ENCODE measurements at regions not wholly inside any gene's neighbourhood (a gene's known extent, or its start where the extent isn't known, plus 50 kb on each side); places are given as distances from the start of the nearest gene placed in this dataset.

DNA sequence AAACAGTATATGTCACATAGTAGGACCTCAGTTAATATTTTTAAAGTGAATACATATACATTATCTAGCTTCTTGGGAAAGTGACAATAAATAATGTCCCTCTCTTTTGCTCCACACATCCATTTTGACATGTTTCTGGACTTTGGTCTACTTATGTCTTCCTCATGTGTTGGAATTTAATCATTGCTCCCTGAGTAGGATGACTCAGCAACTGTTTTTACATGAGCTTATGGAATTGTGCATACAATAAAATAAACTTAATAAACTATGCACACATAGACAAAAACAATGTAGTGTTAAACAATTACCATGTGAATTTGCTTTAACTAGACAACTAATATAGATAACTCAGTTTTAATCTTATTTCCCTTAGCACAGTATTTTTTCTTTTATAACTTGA lies 503.8 kb downstream of the TFAP2B start:
- no peak for DNase-seq (ENCODE audit: low read depth)

DNA sequence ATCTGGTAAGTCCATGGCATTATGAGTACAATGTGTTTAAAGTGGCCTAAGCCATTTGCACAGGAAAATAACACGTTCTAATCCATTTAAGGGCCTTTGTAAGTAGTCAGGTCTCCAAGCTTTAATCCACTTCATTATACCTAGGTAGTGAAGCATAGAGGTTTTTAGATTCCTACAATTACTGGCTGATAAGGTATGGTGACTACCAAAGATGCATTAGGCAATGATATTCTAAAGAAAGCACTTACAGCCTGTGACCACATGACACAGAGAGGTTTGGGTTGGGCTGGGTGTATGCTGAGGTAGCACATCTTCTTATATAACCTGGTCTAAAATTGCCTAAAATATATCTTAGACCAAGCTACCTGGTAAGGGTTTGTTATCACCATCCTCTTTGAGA lies 504.4 kb downstream of the TFAP2B start:
- no peak for DNase-seq (ENCODE audit: low read depth)

DNA sequence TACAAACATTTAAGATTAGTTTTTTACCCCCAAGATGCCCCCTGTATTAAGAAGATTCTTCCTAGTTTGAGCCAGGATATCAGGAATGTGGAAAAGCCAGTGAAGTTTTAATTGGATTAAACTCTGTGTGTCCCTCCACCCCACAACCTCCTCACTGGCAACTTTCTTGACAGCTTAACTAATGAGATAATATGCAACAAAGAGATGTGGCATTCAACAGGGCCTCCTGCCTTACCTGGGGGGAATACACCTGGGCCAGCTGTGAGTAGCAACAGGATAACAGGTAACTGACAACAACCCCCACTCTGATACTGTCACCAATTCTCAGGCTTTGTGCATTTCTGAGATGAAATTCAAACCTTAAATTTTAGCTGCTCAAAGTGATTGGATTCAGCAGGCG lies 512.3 kb downstream of the TFAP2B start:
- no peak for DNase-seq (ENCODE audit: low read depth)

DNA sequence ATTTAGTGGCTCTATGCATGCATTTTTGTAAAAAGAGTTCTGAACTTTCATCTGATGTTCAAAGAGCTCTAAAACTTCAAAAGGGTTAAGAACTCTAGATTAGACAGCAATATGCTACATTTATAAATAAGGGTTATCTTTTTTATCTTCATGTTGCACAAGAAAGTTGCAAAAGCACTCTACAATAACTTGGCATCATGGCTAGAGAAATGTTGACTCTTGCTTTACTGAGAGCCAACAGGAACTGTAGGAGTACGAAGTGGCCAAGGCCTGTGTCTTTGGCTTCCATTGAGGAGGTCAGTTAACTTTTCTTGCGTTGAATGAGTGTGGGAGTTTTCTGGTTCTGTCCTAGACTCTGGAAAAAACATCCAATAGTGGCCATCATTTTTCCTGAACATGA lies 516.9 kb downstream of the TFAP2B start:
- no peak for DNase-seq (ENCODE audit: low read depth)

DNA sequence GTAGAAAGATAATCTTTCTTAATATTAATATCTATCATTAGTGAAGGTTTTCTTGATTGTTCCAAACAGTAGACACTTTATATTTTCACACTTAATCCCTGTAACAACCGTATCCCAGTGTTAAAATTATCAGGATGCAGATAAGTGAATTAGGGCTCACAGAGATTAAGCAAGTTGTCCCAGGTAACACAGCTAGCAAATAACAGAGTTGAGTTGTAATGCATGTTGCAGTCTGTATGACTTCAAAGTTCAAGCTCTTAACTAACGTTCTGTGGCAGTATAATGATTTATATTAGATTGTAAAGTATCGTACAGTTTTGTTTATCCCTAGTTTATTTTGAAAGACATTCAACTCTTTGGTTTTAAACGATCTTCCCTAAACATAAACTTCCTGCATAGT lies 517.5 kb downstream of the TFAP2B start:
- no peak for DNase-seq (ENCODE audit: low read depth)

DNA sequence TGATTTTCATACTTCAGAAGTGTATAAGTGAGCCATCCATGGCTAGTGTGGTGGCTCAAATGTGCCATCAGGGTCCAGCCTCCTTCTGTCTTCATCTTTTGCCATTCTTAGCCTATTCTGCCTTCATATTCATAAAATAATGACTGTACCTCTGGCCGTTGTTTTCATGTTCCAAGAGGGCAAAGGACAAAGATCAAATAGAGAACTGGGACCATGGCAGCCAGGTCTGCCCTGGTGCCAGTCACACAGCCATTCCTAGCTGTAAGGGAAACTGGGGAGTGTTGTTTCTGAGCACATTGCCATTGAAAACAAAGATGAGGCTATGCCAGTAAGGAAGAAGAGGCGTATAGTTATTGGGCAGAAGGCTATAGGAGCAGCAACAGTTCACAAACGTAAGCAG lies 518.6 kb downstream of the TFAP2B start:
- no peak for DNase-seq (ENCODE audit: low read depth)

DNA sequence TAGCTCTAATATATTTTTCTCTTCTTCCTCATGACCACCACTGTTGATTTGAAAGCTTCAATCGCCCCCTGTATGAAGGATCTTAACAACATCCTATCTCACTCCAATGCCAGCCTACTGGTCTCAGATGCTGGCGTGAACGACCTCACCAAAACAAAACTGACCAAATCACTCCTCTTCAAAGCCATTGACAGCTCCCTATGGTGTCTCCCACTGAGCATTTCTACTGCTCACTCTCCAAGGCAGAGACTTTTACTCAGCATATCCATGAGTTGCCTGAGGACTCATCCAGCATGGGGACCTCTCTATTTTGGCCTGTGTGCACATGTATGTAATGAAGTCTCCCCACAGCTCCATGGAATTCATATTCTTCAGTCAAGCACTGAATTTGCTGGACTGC lies 520.4 kb downstream of the TFAP2B start:
- no peak for DNase-seq (ENCODE audit: low read depth)

DNA sequence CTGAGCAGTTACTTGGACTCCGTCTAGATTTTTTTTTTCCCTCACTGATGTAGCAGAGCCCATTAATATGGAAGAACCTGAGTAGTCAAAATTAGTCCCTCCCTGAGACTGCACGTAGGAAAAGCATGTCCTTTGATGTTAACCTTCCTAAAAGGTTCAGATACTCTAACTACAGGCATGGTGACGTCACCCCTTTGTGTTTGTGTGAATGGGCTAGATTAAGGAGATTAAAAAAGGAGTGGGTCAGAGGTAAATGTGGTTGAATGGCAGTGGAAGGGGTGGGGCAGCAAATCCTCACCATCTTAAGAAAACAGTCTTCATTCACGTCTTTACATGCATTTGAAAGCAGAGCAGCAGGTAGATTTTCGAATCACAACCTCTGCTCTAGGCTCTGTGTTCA lies 521.1 kb downstream of the TFAP2B start:
- no peak for DNase-seq (ENCODE audit: low read depth)

DNA sequence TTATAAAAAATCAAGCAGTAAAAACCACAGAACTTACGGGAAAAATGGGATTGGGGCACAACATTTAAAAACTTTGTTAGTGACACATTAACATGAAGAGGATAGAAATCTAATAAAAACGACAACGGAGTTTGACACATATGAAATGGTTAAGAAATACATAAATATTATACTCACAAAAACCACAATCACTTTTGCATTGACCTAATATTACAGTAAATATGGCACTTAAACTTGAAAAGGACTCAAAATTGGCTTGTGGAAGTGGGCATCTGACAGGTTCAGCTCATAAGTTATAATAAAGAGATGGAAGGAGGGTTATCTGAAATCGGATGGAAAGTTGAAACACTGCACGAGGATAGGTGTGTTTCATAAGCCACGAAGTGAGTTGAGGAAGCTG lies 523.7 kb downstream of the TFAP2B start:
- DNase-seq (ENCODE audit: low read depth) = no peak

DNA sequence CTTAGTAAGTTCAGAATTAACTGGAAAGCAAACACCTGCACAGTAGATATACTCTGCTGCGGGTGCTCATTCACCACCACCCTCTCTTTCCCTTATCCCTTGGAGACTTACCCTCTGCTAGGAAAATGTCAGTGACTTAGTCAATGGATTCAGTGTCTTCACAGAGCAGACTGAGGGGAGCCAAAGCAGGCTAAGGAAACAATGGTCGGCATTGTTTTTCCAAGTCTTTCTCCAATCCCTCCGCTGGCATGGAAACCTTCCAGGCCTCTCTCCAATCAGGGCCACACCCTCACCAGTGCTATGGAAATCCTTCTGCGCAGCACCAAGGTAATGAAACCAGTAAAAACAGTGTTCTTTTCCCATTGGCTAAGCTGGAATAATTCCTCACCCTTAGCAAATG lies 531.2 kb downstream of the TFAP2B start:
- DNase-seq (ENCODE audit: low read depth) = no peak

DNA sequence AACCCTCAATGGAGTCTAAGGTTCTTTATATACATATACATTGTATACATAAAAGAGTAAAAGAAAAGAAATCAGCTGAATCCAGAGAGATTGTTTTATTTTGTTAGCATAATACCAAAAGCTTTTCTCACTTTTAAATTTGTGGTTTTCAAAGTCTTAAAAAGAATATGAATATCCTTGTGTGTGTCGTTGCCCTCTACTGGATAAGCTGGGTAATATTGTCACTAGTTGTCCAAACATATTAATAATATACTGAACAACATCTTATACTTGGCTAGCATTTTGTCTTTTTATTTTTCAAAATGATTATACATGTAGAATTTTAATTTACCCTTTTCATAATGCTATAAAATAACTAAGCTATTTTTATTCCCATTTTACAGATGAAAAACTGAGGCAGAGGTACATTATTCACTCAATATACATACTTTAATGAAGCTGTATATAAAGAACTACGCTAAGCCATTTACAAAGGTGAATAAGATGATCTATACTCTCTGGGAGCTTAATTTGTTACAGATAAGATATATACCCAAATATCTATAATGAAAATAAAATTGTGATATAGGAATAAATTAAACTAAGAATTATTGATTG lies 531.7 kb downstream of the TFAP2B start:
- no peak for DNase-seq (ENCODE audit: low read depth)

DNA sequence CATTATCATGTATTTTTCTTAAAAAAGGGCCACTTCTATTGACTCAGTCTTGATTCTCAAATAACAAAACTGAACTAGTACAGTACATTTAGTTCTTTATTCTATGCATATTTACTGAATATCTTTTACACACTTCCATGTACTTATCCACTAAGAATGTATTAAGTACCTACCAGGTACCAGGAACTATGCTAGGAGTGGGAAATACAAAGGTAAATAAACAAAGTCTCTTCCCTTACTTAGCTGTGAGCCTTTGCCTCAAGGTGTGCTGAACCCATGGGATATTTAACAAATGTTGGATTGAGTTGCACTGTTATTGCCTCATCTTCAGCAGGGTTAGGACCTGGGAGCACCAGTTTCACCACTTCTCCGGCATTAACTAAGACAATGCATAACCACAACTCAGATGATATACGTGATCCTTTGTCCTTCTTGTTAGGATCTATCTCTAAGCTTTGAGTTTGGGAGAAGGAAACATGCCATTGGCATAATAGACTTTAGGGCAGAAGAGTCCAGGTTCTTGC lies 533.9 kb downstream of the TFAP2B start:
- DNase-seq (ENCODE audit: low read depth) = no peak

DNA sequence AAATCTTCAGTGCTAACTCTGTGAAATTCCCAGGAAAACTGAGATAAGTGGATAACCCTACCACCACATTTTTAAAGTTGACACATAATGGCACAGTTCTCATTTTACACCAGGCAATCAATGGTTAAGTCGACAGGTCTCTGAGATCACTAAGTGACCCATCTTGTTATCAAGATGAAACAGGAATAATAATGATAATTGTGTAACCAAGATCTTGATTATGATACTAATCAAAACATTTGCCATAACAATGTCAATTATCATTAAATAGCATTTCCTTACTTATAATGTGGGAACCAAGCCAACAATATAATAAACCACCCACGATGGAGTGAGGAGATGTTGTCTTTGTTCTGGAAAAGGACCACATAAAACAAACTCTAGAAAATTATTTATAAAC lies 541.6 kb downstream of the TFAP2B start:
- DNase-seq (ENCODE audit: low read depth) = no peak

DNA sequence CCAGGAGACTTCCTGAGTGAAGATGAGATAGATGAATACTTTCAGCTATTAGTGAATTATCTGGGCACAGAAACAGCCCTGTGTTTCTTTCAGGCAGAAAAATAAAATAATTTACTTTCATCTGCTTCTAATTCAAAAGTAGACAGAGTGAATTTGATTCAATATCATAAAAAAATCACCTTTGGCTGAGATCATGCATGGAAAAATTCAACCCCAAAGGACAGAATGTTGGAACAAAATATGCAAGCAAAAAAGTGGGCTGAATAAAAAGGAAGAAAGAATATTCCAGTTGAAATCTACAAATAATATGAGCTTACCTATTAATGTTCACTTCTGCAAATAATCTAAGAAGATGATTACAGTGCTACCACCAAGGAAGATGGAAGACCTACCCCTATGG lies 546.9 kb downstream of the TFAP2B start:
- DNase-seq (ENCODE audit: low read depth) = no peak

DNA sequence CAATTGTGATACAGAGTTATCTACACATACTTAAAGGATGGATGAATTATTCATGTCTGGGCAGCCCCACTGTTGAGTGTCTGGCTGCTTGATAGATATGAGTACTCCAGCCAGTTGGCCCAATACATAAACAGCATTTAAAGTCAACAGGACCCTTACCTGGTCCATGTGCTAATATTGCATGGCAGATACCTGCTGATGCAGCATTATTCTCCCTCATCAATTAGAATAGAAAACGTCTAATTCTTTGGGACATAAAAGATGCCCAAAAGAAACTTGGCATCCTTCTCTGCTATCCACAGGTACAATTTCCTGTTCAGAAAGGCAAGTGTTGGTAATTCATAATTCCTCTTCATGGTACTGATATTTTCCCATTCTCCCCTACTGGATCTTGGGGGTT lies 550.8 kb downstream of the TFAP2B start:
- no peak for DNase-seq (ENCODE audit: low read depth)

DNA sequence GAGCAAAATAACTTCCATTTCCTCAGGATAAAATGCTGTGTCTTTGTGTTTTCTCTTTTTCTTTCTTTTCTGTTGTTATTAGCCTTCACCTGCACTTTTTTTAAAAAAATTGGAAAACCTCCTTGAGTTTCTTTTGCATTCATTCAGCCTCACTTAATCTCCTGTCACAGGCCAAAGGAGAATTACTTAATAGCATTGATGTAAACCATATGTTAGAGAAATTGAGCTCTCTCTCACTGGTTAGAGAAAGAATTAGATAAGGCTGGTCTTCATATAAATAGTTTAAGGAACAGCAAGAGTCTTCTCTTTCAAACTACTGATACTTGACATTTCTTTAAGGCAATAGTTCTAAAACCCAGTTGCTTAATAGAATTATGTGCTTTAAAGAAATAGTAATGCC lies 564.2 kb downstream of the TFAP2B start:
- no peak for DNase-seq (ENCODE audit: low read depth)

DNA sequence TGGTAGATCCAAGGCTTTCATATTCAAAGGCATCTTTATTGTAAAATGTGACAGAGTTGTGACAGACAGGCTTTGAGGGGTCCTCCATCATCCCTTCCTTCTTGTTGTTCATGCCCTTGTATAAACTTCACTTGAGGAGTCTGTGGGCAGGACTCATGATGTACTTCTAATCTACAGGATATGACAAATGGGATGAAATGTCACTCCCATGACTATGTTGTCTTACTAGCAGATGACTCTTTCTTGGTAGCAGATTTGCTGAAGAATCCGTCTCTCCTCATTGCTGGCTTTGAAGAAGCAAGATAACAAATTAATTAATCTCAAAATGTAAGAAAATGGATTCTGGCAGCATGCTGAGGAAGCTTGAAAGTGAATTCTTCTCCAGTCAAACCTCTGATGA lies 566.1 kb downstream of the TFAP2B start:
- DNase-seq (ENCODE audit: low read depth) = no peak

DNA sequence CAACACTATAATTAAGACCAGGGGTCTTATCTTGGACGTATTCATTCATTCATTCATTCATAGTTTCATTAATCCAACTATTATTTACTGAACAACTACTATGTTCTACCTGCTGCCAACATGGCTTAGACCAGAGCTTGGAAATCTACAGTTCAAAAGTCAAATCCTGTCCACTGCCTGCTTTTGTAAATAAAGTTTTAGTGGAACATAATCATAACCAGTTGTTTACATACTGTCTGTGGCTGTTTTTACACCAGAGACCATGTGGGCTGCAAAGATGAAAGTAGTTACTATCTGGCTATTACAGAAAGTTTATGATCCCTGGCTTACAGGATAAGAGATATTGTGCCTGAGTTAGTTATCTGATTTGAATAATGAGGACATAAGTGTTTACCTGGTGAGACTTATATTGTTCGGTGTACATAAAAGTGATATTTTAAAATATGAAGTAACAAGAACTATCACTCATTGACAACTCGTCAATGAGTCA lies 567.7 kb downstream of the TFAP2B start:
- no peak for DNase-seq (ENCODE audit: low read depth)

DNA sequence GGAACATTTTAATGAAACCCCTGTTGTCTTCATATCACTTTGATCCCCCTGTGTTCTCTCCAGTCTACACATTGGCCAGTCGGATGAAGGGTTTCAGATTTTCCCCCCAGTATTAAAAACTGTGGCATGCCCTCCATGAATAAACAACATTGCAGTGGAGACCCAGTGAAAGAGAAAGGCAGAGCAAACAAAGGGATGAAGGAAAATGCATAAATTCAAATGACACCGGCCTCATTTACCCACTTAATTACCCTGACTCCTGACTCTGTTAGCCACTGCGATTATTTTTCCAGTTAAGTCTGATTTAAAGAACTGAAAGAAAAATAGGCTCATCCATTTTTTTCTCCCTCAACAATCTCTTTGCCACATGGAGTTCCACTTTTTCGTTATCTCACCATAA lies 569.2 kb downstream of the TFAP2B start:
- DNase-seq (ENCODE audit: low read depth) = no peak

DNA sequence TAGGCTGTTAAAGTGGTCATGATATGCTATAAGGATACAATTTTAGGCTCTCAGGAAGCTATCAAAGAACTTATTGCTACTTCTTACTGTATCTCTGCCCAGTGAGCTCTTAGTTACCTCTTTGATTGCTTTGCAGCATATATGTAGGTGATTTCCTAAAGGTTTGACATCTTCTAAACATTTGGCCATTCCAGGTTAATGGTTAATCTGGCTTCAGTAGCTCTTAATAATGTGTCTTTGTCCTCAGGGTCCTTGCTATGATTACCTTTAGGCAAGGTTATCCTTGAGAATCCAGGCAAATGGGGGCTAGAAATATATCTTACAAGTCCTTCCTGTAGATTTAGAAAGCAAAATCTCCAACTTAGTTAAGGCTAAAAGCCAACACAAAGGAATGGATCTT lies 575.4 kb downstream of the TFAP2B start:
- DNase-seq (ENCODE audit: low read depth) = no peak

DNA sequence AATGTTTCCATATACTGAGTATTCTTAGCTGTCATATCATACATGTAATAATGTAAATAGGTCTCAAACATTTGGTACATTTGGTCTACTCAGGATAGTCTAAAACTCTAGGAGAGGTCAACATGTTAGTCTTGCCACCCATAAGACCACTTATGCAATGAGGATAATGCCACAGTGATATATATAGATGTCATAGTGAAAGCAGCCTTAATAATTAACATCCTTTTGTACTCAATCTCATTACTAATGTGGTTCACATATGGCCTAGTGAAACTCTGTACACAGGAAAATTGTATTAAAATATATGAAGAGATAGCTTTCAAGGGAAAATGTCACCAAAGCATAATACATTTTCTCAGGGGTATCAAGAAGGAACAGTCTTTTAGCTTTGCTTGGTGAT lies 577.9 kb downstream of the TFAP2B start:
- DNase-seq (ENCODE audit: low read depth) = no peak

DNA sequence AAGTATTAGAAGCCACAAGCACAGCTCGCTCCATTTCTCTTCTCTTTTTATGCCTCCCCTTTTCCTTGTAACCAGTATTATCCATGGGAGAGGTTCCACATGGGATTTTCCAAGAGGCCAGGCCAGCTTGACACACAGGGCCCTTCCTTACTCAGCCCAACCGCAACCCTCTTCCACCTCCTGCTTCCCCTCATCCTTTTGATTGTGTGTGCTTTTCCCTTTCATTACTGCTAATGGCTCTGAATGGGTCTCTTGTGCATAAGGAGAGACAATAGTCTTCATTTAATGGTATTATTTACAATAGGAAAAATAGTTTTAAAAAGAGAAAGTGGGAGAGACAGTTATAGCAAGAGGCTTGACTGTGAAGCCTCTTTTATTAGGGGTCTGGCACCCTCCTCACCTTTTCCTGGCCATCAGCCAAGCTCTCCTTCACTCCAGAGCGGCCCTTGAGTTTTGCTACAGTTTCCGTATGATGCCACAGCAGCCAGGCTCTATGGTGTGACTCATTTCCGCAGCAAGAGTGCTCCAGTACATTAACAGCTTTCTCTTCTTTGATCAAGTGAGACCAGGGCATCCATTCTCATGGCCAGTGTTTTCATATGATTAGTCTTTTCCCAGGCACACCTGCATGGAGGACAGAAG lies 579.5 kb downstream of the TFAP2B start:
- no peak for DNase-seq (ENCODE audit: low read depth)

DNA sequence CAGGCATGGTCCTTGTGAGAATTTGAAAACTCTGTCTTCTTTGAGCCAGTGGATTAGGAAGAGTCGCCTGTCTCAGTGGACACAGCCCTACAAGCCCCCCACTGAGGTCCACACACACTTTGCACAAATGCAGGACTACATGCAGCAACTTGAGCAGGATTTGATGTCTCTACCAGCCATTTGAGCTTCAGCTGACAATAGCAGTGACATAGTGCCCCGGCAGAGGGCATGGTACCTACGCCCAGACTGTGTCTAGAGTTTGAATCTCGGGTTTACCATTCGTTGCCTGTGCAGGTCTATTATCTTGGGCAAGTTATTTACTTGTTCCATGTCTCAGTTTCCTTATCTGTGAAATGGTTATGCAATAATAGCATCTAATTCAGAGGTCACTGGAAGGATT lies 580.1 kb downstream of the TFAP2B start:
- DNase-seq (ENCODE audit: low read depth) = no peak

DNA sequence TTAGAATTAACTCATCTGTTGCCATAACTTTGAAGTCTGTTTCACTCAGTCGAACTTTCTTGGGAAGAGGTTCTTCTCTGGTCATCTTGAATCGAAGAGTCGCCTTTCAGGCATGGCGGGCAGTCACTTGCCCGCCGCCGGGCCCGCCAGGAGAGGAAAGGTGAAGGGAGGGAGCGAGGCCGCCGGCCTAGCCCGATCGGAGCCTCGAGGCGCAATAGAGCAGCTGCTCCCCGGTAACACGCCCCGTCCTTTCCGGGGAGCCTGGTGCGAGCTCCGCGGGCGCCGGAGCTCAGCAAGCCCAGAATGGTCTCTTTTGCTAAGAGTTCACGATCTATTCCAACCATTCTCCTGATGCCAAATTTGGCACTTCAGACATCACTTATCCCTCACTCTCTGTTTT lies 591.8 kb downstream of the TFAP2B start:
- DNase-seq (ENCODE audit: low read depth) = no peak
